ENCODE measurements at regions not wholly inside any gene's neighbourhood (a gene's known extent, or its start where the extent isn't known, plus 50 kb on each side); places are given as distances from the start of the nearest gene placed in this dataset.

DNA sequence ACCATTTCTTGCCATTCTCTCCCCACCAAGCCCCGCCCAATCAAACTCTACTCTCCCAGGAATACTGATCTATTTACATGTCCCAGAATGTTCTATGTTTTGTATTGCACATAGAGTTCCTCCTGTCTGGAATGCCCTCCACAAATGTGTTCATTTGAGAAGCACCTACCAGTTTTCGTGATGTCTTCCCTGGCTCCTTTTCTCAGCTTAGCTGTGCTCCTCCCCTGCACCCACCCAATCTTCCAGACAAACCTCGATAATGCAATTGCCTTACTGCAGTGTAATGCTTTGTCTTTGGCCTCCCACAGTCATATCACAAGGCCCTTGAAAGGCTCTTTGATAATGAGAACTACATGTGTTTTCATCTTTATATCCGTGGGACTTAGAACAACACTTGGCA is 214.5 kb upstream of the ANKRD55 start:
- DNase-seq (ENCODE audit: insufficient read length, low spot score) (no peak), FAIRE-seq (no peak)

DNA sequence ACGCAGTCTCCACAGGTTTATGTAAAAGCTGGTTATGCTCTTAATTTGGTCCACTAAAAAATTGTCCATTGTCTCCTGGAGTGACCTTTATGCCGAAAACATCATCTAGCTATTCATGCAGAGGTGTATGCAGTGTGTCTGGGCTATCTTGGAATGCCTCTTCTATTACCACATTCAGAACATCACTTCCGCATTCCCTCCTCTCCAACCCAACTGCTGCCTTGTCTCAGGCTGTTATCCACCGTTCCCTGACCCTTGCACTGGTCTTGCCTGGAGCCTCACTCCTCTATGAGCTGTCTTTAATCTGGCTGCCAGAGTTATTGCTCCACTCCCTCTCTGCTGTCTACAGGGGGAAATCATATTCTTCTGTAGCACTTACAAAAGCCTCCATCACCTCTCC is 214.1 kb upstream of the ANKRD55 start:
- no peak for DNase-seq (ENCODE audit: insufficient read length, low spot score)
- no peak for FAIRE-seq

DNA sequence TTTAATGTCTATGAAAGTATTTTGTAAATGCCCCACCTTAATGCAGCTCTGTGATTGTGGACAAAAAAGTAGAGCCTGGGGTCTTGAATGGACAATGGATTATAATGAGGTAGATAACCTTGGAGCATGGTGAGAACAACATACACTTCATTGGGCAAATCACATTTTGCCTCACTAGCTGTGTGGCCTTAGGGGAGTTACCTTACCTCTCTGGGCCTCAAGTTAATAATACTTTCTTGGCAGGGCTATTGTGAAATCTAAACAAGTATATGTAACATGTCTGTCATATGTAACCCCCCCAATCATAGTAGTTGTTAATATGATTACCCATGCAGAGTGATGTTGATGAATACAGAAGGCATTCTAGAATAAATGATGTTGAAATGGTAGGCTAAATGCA is 213.6 kb upstream of the ANKRD55 start:
- DNase-seq (ENCODE audit: insufficient read length, low spot score) (no peak), FAIRE-seq (no peak)

DNA sequence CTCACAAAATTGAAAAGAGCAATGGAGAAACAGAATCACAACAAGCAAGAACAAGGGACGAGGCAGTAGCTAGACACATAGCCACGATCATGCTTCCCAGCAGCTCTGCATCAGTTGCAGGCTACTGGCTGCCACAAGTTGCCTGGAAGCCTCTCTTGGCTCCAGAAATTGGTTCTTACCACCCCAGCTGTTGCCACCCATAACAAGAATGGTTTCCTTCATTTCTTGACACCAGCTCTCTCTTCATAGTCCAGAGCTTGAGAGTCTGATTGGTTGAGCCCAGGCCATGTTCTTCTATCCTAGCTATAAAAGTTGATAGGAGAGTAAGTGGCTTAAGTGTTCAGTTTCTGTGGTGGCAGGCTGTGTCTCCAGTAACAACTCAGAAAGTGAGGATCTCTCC is 210.7 kb upstream of the ANKRD55 start:
- no peak for DNase-seq (ENCODE audit: insufficient read length, low spot score)
- FAIRE-seq = no peak

DNA sequence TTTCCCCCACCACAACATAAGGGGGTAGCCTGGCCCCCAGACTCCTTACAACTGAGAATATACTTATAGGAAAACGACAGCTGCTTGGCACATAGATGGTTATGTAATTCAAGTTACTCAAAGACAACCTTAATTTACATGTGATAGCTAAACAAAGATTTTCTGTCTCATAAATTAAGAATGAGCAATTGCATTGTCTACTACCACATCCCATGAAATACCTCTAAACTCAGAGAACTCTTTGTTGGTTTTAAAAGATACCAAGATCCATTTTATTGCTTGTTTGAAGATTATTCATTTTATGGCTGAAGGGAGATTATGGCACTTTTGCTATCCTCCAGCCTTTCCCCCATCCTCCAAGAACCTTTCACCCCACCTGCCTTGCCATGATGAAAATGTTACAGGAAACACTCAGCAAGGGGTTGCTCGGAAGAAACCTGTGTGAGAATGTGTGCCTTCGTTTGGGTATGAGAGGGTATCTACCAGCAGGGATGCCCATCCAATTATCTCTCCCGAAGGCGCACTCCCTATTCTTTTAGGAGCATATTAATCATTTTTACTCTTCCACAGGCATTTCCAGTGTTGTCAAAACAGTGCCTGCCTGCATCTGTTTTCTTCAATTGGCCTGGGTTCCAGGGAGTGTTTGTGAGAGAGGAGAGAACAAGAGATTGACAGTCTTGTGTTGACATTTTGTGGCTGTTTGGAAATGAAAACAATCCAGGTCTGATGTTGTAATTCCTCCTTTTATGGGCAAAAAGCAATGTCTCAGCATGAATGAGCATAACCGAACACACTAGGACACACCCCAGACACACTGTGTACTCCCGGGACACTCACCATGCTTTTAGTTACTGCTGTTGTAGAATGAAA is 208.0 kb upstream of the ANKRD55 start:
- FAIRE-seq = no peak

DNA sequence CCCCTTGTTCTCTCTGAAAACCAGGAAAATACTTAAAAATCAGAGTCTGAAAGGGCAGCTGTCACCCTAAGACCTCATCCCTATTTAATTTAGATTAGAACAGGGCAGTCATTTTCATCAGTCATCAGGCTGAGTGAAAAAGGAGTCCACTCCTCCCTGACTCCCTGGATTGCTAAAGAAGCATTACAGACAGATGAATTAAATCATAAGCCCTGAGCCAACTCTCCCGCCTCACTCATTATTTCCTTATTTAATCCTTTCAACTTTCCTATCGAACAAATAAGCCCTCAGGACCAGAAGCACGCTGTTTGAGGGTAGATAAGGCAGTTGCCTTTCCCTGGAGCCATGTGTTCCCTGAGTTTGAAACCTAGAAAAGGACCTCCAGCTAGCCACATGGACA is 201.9 kb upstream of the ANKRD55 start:
- FAIRE-seq = no peak

More for the DNA sequence above, 208.0 kb upstream of the ANKRD55 start:
- no peak for DNase-seq (ENCODE audit: insufficient read length, low spot score)

DNA sequence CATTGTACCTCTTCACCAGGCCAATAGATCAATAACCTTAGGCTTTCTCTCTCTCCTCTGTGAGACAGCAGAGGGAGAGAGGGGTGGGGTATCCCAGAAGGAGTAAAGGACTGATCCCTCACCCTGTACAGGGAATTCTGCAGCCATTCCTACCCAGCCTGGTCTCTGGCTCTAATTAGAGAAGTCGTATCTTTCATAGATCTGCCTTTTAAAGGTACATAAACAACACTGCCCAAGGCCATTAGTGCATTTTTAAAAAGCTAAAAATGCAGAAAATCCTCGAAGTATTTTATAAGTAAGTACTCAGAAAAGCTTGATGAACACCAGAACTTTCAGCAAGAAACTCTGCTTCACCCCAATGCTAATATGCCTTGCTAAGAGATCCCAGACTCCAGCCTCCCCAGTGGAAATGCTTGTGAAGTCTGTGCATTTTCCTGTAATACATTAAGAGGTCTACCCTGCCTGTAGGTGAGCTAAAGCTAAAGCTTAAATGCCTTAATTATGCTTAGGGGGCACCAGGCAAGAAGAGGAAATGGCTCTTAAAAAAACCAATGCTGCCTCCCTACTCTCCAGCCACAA is 200.0 kb upstream of the ANKRD55 start:
- no peak for DNase-seq (ENCODE audit: insufficient read length, low spot score)
- no peak for FAIRE-seq

More for the DNA sequence above, 201.9 kb upstream of the ANKRD55 start:
- no peak for DNase-seq (ENCODE audit: insufficient read length, low spot score)

DNA sequence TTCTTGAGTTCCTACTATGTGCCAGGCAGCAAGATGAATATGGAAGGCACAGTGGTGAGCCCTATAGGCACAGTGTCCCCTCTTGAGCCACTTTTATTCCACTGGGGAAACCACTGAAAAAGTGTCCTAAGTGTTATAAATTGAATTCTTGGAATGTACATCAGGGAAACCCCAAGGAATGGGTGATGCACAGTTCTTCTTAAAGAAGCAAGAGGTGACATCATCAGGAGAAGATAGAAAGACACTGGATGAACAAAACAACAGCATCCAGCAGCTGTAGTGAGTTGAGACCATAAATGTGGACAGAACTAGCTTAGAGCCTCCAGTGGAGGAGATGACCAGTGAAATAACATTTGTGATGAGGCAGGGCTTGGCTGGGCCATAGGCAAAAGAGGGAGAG is 199.2 kb upstream of the ANKRD55 start:
- FAIRE-seq (no peak), DNase-seq (ENCODE audit: insufficient read length, low spot score) (no peak)

DNA sequence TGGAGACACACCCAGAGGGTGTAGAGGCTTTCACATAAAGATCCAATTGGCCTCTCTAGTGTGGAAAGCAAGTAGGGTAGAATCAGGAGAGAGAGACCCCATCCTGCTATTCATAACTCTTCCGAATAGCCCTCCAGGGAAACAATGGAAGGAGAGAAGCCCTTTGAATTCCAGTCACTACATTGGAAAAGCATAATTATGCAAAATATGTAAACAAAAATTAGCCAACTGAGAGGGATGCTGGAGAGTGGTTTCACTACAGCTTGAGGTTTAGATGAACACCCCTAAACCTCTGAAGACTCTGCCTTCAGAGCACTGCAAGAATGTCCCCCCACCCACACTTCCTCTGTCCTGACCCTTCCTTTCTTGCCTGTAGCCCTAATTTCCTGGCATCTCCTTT is 197.3 kb upstream of the ANKRD55 start:
- no peak for DNase-seq (ENCODE audit: insufficient read length, low spot score)
- FAIRE-seq = no peak

DNA sequence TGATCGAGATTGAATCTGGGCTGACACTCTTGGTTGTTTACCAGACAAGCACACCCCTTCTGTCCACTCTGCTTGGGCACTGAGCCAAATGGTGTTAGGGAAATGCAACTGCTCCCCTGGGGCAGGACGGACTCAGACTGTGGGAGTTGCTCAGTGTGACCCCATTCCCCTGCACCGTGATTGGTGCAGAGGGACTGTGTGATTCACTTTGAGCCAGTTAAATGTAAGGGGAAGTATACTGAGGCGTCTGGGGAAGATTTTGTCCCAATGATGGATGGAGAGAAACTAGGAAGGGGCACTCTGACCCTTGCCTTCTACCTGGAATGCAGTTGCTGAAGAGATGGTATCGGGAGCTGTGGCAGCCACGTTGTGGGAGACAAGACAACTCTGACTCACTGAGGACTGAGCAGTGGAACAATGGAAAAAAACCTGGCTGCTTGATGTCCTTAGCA is 196.0 kb upstream of the ANKRD55 start:
- DNase-seq (ENCODE audit: insufficient read length, low spot score) (no peak), FAIRE-seq (no peak)

DNA sequence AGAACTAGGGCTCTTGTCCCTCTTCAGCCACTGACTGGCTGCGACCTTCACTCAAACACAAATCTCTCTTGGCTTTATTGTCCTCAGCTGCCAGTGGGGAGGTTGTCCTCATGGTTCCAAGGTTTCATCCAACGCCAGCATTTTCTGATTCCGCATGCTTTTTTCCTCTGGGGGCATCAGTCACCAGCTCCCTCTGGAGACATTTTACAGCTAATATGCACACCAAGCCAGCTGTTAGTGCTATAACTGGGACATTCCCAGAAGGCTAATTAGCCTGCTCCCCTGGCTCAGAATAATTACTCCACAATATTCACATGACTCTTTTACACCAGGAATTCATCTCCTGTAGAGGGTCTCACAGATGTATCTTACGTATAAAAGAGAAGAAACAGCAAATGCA is 193.6 kb upstream of the ANKRD55 start:
- DNase-seq (ENCODE audit: insufficient read length, low spot score) (no peak), FAIRE-seq (no peak)

DNA sequence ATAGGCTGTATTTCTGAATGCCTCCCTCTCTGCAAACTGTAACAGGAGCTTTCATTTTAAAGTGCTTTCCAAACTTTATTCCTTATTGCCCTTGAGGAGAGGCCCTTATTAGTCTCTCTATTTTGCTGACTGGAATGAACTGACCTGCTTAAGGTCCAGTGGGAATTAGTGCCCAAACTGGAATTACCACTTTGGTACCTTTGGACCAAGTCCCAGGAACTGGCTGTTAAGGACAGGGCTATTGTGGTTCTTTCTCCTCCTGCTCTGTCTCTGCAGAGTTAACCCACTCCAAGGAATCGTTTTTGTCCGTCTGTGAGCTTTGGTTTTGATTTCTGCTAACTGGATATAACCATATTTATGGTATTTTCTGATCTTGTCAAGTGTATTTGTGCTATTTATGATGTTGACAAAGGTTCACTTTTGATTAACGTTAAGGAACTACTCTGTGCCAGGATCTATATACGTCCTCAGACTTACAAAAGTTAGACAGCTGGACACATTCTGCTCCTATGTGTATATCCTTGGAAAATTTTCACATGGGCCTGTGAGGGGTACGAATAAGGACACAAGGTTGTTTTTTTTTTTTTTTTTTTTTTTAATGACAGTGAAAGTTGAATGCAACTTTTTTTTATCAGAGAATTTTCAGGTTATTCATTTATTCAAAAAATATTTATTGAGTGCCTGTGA is 189.1 kb upstream of the ANKRD55 start:
- no peak for FAIRE-seq
- no peak for DNase-seq (ENCODE audit: insufficient read length, low spot score)

DNA sequence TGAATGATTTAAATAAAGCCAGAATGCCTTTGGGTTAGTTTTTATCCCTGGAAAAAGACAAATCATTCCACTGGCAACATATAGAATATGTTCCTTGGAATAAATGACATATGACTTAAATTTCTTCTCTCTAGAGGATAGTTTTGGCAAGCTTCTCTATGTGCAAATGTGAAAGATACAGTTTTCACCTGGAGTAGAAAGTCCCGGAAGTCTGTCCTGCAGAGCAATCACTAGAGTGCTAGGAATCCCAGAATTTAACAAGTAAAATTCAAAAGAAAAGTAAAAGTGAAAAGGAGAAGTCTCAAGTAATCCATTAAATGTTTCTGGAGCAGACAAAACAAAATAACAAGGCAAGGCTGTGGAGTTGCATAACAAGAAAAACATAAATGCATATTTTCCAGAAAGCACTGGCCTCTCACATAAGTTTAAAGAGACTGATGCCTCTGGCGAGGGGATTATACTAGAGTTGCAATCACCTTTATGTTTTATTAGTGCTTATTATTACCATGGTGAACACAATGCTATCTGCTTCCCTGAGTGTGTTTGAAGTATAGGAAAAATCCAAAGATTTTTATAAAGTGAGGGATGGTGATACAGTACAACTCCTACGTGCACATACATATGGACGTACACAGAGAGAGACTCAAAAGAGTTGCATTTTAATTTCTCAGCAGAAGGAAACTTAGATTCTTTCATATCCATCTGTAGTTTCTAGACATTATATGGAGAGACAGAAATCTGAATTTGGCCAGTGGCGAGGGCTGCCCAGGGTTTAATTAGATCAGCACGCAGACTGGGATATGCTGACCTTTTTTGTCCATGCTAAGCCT is 188.3 kb upstream of the ANKRD55 start:
- FAIRE-seq (no peak), DNase-seq (ENCODE audit: insufficient read length, low spot score) (no peak)

DNA sequence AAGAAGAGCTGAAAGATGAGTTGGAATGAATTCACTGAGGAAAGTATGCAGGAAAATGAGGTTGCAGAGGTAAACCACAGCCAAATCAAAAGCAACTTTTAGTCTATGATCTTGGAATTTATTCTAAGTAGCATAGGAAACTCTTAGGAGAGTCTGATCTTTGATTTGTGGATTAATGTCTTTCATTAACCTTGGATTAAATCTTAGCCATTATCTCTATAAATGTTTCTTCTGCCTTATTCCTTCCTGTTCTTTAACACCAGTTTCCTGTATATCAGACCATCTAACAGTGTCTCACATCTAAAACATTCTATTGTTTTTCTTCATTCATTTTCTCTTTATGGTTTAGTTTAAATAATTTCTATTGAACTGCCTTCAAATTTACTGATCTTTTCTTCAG is 187.2 kb upstream of the ANKRD55 start:
- no peak for FAIRE-seq
- no peak for DNase-seq (ENCODE audit: insufficient read length, low spot score)

DNA sequence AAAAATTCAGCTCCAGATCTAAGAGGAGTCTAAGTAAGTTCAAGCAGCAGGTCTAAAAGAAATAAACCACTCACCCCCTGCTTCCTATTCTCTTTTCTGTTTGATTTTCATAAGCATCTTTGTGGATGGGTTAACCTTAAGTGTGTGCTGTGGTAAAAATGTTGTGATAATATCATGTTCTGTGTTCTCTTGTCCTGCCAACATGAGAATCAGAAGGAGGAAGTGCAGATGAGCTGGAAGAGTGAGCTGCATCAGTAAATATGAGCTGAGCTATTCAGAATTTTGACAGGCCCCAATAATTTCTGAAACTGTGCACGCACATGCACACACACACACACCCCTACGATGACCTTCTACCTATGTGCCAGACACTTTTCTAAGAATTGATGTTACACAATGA is 186.5 kb upstream of the ANKRD55 start:
- FAIRE-seq (no peak), DNase-seq (ENCODE audit: insufficient read length, low spot score) (no peak)

DNA sequence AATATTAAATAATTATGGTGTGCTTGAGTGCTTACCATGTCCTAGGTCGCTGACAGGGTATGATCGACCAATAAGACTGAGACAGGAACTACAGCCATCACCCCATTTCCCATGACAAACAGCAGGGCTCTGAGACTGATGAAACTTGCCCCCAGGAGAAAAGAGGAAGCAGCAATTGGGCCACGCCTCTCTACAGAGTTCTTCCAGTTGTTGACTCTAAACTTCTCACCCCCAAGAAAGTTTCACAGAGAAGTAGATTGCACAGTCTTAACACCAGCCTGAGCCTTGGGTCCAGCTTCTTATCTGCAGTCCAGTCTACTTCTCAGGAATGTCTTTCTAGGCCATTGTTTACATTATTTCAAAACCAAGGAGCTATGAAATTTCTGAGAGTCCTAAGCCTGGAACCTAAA is 182.2 kb upstream of the ANKRD55 start:
- DNase-seq (ENCODE audit: insufficient read length, low spot score) (no peak), FAIRE-seq (no peak)

DNA sequence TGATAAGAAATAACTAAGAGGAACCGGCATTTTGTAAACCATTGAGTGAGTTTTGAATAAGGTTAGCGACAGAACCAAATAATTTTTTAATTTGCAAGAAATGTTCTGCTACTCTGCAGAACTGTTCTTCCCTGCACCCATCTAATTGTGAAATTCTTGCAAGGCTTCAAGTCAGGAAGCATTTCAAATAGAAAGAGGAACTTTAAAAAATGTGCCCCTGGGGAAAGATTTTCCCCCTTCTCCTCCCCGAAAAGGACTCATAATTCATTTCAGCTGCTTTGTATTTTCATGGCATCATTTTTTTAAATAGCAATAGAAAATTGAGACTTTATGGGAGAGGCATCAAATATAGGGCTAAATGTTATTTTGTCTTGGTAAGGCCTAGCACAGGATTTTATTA is 180.9 kb upstream of the ANKRD55 start:
- DNase-seq (ENCODE audit: insufficient read length, low spot score) = no peak
- FAIRE-seq = no peak

DNA sequence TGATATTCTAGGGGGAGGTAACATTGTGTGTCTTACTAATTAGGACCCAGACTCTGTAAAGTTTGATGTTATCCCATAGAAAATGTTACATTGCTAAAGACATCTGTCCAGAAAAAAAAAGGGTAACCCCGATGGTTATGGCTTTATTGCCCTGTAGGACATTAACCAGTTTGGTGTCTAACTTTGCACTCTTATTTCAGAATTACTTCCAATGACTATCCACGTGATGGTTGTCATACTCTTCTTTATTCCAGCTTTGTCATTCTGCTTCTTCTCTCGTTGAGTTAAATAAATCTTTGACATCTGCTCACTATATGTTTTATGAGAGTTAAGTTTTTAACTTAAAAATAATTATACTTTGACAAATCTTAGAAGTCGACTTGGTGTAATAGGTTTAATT is 180.4 kb upstream of the ANKRD55 start:
- DNase-seq (ENCODE audit: insufficient read length, low spot score) = no peak
- no peak for FAIRE-seq

DNA sequence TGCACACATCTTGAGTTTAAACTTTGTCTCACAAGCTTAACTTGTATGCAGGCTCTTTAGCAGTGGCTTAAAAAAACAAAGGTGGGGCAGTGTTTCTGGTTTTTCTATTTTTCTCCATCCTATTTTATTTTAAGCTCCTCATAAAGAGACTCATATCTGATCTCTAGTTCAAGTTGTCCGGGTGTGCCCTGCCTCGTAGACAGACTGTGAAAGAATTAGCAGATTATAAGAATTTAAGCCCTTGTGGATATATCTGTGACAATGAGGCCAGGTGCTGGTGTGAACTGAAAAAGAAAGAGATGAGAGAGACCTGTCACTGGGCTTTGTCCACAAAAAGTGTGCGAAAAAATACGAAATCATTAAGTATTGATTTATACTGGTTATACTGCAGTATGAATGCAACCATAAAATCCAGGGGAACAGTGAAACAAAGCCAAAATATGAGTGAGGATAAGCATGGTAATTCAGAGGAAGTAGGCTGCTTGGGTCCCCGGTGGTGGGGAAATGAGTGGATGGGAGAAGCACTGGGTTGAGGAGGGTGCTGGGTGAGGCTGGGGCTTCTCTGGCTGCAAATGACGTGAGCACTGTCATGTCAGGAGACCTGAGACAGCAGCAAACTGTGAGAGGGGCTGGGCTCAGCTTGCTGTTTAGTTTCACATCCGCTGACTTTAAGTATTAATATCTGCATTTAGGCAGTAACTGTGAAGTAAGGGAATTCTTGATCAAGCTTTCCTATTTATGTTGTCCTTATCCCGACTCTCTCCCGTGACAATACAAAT is 179.7 kb upstream of the ANKRD55 start:
- DNase-seq (ENCODE audit: insufficient read length, low spot score) (no peak), FAIRE-seq (no peak)

DNA sequence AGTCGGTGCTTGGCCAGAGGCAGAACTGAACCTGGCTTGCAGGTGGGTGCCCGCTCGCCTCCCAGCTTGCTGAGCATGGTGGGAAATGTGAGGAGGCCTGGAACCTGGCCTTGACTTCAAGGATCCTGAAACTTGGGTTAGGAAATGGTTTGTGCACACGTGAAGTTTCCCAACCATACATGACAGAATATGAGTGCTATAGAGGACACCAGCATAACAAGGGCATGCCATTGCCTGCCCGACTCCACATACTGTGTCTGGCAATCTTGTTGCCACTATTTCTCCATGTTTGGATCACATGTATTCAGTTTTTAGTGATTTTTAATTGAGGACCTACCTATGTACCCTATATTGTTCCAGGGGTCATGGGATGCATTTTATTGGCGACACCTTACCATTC is 177.6 kb upstream of the ANKRD55 start:
- DNase-seq (ENCODE audit: insufficient read length, low spot score) (no peak), FAIRE-seq (no peak)
